Esophagus muscularis mucosa (tissue), 4 donors: ENCODE measurements at regions not wholly inside any gene's neighbourhood (a gene's known extent, or its start where the extent isn't known, plus 50 kb on each side); places are given as distances from the start of the nearest gene placed in this dataset.

ENCODE experiments used
- DNase-seq: peaks from one replicate; pipeline ENCODE4 v3.0.0-alpha.2; 2017; ENCODE audit errors: extremely low spot score
- H3K27ac ChIP-seq, 4 donors: fragments of 200-600 bp; sonication (generic); replicated peaks in 1 of 4; 1 replicate in 3 of 4; 2 replicates in 1 of 4; pipeline ENCODE4 v1.5.1; 2016 to 2019; ENCODE audit warnings: mild to moderate bottlenecking in 1 of 4
- H3K27me3 ChIP-seq, 4 donors: fragments of 200-600 bp; sonication (generic); one replicate each; pipeline versions ENCODE4 v1.5.1 to v1.6.0; 2016 to 2019
- H3K36me3 ChIP-seq, 4 donors: fragments of 200-600 bp; sonication (generic); one replicate each; pipeline ENCODE4 v1.5.1; 2016 to 2019
- H3K4me1 ChIP-seq, 4 donors: fragments of 200-600 bp; sonication (generic); one replicate each; pipeline ENCODE4 v1.5.1; 2016 to 2019
- H3K4me3 ChIP-seq, 4 donors: fragments of 200-600 bp; sonication (generic); 1 replicate in 2 of 4; 2 replicates in 2 of 4; pipeline ENCODE4 v1.5.1; 2016 to 2019; ENCODE audit warnings: mild to moderate bottlenecking in 4 of 4, moderate library complexity in 1 of 4
- H3K9me3 ChIP-seq, 4 donors: fragments of 200-600 bp; sonication (generic); 1 replicate in 3 of 4; 2 replicates in 1 of 4; pipeline ENCODE4 v1.5.1; 2016 to 2019
- CTCF ChIP-seq, 3 experiments: fragments of 200-600 bp in 2 of 3; fragments of 450-650 bp in 1 of 3; sonication (generic) in 2 of 3; IDR thresholded peaks; one replicate each; pipeline ENCODE4 v1.5.1; 2017 to 2019; ENCODE audit warnings: antibody characterized with exemption in 3 of 3, mild to moderate bottlenecking in 2 of 3, moderate library complexity in 1 of 3
- EP300 ChIP-seq: sonication (generic); formaldehyde crosslinking; IDR thresholded peaks from one replicate; pipeline ENCODE4 v1.6.1; 2017; ENCODE audit warnings: antibody characterized with exemption
- POLR2A ChIP-seq: fragments of 450-650 bp; IDR thresholded peaks from one replicate; pipeline ENCODE4 v1.6.1; 2017; ENCODE audit warnings: antibody characterized with exemption, moderate library complexity, mild to moderate bottlenecking, low read depth
- POLR2AphosphoS5 ChIP-seq, 2 donors: sonication (generic); formaldehyde crosslinking; IDR thresholded peaks; one replicate each; pipeline ENCODE4 v1.6.1; 2017; ENCODE audit warnings: antibody characterized with exemption in 2 of 2
- WGBS: methylation state at CpG from one replicate; pipeline ENCODE4 v1.1.5; 2018; 5-methylcytosine and 5-hydroxymethylcytosine counted together
- intact Hi-C: fragments of 100-400 bp; cut with DNase I; formaldehyde crosslinking; loops from one replicate; pipeline ENCODE4 v1.15.1; 2023

GRCh38 chr21:41601573-41602368, 93.8 kb upstream of the TMPRSS2 start:
- intact Hi-C loops: no loop called here
- TF ChIP-seq EP300 (no peak), POLR2A (no peak), POLR2AphosphoS5 (IDR thresholded peaks at IDR 0.05) (no peak), CTCF (IDR thresholded peaks at IDR 0.05) (no peak)
- Histone ChIP-seq H3K27ac (no peak overlapping the region), H3K4me1 (peaks cover 0 to 13% (median 9%) of the 10 kb centered on the region in 4 donors), H3K4me3 (no peak overlapping the region), H3K36me3 (no peaks in the 10 kb centered on the region), H3K9me3 (no peaks in the 10 kb centered on the region), H3K27me3 (peaks cover 0 to 6% (median 0%) of the 10 kb centered on the region in 4 donors)
- DNase-seq: no peak
- 40% methylated on average over 11 of the region's 11 CpGs for WGBS

- 89% methylated on average over 9 of the region's 10 CpGs for WGBS
- H3K36me3 ChIP-seq: no peaks in the 10 kb centered on the region
- H3K27me3 ChIP-seq: peaks cover 0 to 6% (median 0%) of the 10 kb centered on the region in 4 donors
- no peak overlapping the region for H3K4me3 ChIP-seq
- H3K4me1 ChIP-seq: peaks cover 0 to 13% (median 9%) of the 10 kb centered on the region in 4 donors
- H3K27ac ChIP-seq: no peak overlapping the region
- H3K9me3 ChIP-seq: no peaks in the 10 kb centered on the region
- intact Hi-C loops: no loop called here
- TF ChIP-seq EP300 (no peak), POLR2A (no peak), POLR2AphosphoS5 (IDR thresholded peaks at IDR 0.05) (no peak), CTCF (IDR thresholded peaks at IDR 0.05) (no peak)
- DNase-seq: no peak
Measured at GRCh38 chr21:41600961-41601572, 93.1 kb upstream of the TMPRSS2 start.

GRCh38 chr21:41600556-41600955, 92.6 kb upstream of the TMPRSS2 start:
- no peaks in the 10 kb centered on the region for H3K36me3 ChIP-seq
- TF ChIP-seq POLR2A (no peak), POLR2AphosphoS5 (IDR thresholded peaks at IDR 0.05) (no peak), CTCF (IDR thresholded peaks at IDR 0.05) (no peak), EP300 (no peak)
- no peak overlapping the region for H3K27ac ChIP-seq
- intact Hi-C loops: no loop called here
- DNase-seq: no peak
- H3K4me3 ChIP-seq: no peak overlapping the region
- 91% methylated on average over 9 of the region's 9 CpGs for WGBS
- peaks cover 0 to 6% (median 0%) of the 10 kb centered on the region in 4 donors for H3K27me3 ChIP-seq
- no peaks in the 10 kb centered on the region for H3K9me3 ChIP-seq
- peaks cover 0 to 13% (median 9%) of the 10 kb centered on the region in 4 donors for H3K4me1 ChIP-seq

GRCh38 chr21:41600116-41600515, 92.2 kb upstream of the TMPRSS2 start:
- intact Hi-C loops: no loop called here
- WGBS: 93% methylated on average over 7 of the region's 7 CpGs
- no peaks in the 10 kb centered on the region for H3K9me3 ChIP-seq
- peaks cover 0 to 6% (median 0%) of the 10 kb centered on the region in 4 donors for H3K27me3 ChIP-seq
- peaks cover 0 to 13% (median 9%) of the 10 kb centered on the region in 4 donors for H3K4me1 ChIP-seq
- no peak overlapping the region for H3K27ac ChIP-seq
- H3K36me3 ChIP-seq: no peaks in the 10 kb centered on the region
- no peak for TF ChIP-seq POLR2A
- no peak overlapping the region for H3K4me3 ChIP-seq
- no peak for DNase-seq
